Coronary artery (tissue), 2 donors: ENCODE measurements at regions not wholly inside any gene's neighbourhood (a gene's known extent, or its start where the extent isn't known, plus 50 kb on each side); places are given as distances from the start of the nearest gene placed in this dataset.

ENCODE experiments used
- DNase-seq: peaks from one replicate; pipeline ENCODE4 v3.0.0-alpha.2; 2017; ENCODE audit warnings: low spot score
- H3K27ac ChIP-seq, 2 donors: fragments of 200-600 bp; sonication (generic); one replicate each; pipeline ENCODE4 v1.5.1; 2016 to 2019
- H3K4me3 ChIP-seq: fragments of 200-600 bp; sonication (generic); 2 replicates; pipeline ENCODE4 v1.5.1; 2016; ENCODE audit warnings: mild to moderate bottlenecking, moderate library complexity
- TF ChIP-seq, protein P1 (sequence below): fragments of 200-600 bp; sonication (generic); IDR thresholded peaks from one replicate; pipeline ENCODE4 v1.5.1; 2019; ENCODE audit warnings: antibody characterized with exemption

DNA sequence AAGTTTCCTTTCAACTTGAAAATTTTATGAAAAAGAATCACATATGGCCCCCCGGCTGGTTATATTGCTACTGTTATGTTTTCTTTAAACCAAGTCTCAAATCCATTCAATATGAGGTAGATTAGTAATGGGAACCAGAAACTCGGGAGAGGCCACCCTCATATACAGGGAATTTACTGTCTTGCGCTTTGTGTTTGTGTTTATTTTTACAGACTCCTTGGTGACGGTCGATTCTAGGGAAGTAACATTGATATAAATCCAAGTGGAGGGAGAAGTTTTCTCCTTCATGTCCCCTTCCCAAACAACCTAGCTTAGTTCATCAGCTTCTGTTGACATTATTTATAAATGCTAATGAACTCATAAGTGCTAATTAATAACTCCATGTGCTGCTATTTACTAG is 163.5 kb upstream of the LMO4 start:
- no peak for DNase-seq
- Histone ChIP-seq H3K27ac (no peak overlapping the region), H3K4me3 (no peak overlapping the region)
- TF ChIP-seq, protein P1, sequence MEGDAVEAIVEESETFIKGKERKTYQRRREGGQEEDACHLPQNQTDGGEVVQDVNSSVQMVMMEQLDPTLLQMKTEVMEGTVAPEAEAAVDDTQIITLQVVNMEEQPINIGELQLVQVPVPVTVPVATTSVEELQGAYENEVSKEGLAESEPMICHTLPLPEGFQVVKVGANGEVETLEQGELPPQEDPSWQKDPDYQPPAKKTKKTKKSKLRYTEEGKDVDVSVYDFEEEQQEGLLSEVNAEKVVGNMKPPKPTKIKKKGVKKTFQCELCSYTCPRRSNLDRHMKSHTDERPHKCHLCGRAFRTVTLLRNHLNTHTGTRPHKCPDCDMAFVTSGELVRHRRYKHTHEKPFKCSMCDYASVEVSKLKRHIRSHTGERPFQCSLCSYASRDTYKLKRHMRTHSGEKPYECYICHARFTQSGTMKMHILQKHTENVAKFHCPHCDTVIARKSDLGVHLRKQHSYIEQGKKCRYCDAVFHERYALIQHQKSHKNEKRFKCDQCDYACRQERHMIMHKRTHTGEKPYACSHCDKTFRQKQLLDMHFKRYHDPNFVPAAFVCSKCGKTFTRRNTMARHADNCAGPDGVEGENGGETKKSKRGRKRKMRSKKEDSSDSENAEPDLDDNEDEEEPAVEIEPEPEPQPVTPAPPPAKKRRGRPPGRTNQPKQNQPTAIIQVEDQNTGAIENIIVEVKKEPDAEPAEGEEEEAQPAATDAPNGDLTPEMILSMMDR = no peak

DNA sequence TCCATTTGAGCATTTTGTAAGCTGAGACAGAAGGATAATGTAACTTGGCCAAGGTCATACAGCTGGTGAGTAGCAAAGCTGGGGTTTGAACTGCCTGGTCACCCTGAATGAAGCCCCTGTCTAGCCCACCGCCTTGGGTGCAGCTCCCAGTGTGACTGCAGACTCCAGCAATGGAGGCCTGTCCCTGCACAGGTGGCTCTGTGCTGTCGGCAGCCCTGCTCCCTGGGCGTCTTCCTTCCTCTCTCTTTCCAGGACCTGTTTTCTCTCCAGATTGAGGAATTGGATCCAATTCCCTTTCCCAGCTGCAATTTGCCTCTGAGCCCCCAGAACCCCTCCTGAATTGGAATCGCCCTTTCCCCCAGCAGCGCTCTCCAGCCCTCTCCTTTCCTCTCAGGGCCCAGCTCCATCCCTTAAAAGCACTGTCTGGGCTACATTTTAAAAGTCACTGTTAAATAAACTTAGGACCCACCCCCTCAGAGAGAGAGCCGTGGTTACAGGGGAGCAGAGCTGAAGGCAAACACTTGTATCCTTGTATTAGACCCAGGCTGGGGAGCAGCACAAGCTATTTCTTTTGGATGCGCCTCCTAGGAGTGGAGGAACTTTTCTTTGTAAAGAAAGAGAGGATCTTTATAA is 161.4 kb upstream of the LMO4 start:
- TF ChIP-seq, protein P1 = no peak
- Histone ChIP-seq H3K4me3 (no peak overlapping the region), H3K27ac (no peak overlapping the region)
- no peak for DNase-seq

DNA sequence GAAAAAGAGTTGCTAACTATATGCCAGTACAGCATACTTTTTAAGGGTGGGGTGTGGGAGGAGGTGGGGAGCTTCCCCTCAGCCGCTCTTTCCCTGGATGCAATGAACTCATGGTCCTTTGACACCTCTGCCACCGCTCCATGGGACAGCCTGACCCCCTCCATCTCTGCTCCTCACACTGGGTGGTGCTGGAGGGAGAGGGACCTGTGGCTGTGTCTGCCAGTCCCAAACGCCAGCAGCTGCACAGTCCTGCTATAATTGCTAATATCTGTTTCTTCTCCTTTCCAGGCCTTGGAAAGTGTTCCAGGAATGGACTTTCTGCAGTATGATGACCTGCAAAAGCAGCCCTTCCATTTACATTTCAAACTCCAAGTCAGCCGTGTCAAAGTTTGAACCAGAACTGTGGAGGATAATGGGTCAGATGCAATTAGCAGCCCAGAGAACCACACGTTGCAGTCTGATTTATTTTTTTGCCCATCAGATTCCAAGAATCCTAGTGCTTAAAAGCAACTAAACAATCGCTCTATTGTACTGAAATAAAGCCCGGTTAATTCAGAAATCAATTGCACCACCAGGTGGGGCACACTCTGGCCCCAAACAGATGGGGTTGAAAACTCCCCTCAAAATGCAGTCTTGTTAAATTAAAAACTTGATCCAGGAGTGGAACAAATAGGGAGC is 160.7 kb upstream of the LMO4 start:
- DNase-seq = no peak
- H3K4me3 ChIP-seq = no peak overlapping the region
- H3K27ac ChIP-seq = no peak overlapping the region
- TF ChIP-seq, protein P1 = no peak

DNA sequence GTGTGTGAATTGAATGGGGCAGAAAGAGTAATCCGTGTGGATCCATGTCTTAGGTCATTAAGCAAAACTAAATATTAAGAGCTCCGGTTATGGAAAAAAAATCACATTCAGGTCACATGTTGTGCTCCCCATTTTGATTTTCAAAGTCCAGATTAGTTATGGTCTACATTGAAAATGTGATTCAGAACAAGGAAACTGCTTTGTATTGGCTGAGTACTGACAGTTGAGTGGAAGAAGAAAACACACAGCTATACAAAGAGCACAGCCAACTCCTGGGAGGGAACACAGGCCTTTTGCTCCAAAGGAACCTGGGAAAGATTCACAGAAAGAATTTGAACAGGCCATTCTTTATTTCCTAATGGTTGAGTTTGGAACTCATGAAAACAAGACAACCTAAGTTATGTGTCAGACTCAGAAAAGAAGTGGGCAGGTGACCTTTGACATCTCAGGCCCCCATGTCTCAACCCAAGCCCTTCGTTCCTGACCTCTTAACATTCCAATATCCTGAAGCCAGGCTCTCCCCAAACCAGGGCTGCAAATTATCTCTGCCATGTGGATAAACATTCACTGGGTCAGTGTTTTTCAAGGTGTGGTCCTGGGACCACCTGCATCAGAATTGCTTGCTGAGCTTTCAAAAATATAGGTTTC is 159.3 kb upstream of the LMO4 start:
- Histone ChIP-seq H3K4me3 (no peak overlapping the region), H3K27ac (no peak overlapping the region)
- TF ChIP-seq, protein P1 = no peak
- DNase-seq = no peak

DNA sequence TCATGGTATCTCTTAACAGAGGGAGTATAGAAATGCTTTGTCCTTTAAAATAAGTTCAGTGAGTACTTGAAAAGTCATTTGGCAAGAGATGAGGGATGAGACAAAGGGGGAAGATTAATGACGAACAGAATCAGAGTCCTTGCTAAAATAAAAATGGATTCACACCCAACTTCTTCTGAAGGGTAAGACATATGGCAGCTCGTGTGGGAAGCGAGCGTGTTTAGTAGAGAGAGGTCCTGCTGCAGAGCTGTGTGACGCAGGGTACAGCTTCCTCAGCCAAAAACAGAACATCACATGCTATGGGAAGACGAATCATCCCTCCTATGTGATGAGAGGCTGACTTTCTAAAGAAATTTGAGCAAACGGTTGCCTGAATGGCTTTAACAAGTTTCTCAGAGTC is 158.5 kb upstream of the LMO4 start:
- TF ChIP-seq, protein P1 = no peak
- Histone ChIP-seq H3K27ac (no peak overlapping the region), H3K4me3 (no peak overlapping the region)
- no peak for DNase-seq

DNA sequence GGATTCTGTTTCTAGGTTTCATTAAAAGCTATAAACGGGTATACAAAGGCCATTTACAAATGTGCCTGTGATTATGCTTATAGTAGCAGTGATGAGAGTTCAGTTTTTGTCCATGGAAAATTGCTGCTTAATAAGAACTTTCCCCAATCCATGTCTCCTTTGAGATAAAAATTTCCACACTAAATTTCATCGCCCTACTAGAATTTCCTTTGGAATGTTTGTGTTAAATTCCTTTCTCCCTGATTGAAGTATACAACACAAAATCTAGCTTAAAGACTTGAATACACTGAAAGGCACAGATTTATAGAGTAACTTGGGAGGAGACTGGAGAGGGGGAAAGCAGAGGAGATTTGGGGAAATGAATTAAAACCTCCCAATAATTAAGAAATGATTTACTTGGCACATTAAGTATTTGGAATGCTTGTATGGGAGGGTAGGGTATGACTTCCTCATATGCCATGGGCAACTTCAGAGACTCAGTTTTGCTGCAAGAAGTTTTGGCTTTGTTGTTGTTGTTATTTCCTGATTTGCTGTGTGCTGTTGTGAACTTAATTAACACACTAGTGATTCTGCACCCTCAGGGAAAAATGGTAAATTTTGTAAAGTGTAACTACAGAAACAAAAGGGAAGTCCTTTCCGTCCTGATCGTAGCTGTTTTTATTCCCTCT is 157.6 kb upstream of the LMO4 start:
- DNase-seq = no peak
- Histone ChIP-seq H3K4me3 (no peak overlapping the region), H3K27ac (no peak overlapping the region)
- TF ChIP-seq, protein P1 = no peak
